ENCODE measurements at regions not wholly inside any gene's neighbourhood (a gene's known extent, or its start where the extent isn't known, plus 50 kb on each side); places are given as distances from the start of the nearest gene placed in this dataset.

GRCh38 chr6:40244699-40245098 is 310.4 kb upstream of the MOCS1 start (continued):
- TF ChIP-seq ZNF18 (CRISPR knock-in tag; IDR thresholded peaks at IDR 0.05; ENCODE audit: insufficient replicate concordance) (no peak), ZNF414 (CRISPR knock-in tag; IDR thresholded peaks at IDR 0.05) (no peak), ZBTB44 (CRISPR knock-in tag; IDR thresholded peaks at IDR 0.05) (no peak), NFE2L1 (CRISPR knock-in tag; IDR thresholded peaks at IDR 0.05; ENCODE audit: borderline replicate concordance) (no peak), ZFAT (CRISPR knock-in tag; conservative IDR thresholded peaks at IDR 0.05) (no peak)
- TF ChIP-seq, protein P1, sequence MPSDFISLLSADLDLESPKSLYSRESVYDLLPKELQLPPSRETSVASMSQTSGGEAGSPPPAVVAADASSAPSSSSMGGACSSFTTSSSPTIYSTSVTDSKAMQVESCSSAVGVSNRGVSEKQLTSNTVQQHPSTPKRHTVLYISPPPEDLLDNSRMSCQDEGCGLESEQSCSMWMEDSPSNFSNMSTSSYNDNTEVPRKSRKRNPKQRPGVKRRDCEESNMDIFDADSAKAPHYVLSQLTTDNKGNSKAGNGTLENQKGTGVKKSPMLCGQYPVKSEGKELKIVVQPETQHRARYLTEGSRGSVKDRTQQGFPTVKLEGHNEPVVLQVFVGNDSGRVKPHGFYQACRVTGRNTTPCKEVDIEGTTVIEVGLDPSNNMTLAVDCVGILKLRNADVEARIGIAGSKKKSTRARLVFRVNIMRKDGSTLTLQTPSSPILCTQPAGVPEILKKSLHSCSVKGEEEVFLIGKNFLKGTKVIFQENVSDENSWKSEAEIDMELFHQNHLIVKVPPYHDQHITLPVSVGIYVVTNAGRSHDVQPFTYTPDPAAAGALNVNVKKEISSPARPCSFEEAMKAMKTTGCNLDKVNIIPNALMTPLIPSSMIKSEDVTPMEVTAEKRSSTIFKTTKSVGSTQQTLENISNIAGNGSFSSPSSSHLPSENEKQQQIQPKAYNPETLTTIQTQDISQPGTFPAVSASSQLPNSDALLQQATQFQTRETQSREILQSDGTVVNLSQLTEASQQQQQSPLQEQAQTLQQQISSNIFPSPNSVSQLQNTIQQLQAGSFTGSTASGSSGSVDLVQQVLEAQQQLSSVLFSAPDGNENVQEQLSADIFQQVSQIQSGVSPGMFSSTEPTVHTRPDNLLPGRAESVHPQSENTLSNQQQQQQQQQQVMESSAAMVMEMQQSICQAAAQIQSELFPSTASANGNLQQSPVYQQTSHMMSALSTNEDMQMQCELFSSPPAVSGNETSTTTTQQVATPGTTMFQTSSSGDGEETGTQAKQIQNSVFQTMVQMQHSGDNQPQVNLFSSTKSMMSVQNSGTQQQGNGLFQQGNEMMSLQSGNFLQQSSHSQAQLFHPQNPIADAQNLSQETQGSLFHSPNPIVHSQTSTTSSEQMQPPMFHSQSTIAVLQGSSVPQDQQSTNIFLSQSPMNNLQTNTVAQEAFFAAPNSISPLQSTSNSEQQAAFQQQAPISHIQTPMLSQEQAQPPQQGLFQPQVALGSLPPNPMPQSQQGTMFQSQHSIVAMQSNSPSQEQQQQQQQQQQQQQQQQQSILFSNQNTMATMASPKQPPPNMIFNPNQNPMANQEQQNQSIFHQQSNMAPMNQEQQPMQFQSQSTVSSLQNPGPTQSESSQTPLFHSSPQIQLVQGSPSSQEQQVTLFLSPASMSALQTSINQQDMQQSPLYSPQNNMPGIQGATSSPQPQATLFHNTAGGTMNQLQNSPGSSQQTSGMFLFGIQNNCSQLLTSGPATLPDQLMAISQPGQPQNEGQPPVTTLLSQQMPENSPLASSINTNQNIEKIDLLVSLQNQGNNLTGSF (CRISPR knock-in tag; IDR thresholded peaks at IDR 0.05): no peak
- TF ChIP-seq, protein P2, sequence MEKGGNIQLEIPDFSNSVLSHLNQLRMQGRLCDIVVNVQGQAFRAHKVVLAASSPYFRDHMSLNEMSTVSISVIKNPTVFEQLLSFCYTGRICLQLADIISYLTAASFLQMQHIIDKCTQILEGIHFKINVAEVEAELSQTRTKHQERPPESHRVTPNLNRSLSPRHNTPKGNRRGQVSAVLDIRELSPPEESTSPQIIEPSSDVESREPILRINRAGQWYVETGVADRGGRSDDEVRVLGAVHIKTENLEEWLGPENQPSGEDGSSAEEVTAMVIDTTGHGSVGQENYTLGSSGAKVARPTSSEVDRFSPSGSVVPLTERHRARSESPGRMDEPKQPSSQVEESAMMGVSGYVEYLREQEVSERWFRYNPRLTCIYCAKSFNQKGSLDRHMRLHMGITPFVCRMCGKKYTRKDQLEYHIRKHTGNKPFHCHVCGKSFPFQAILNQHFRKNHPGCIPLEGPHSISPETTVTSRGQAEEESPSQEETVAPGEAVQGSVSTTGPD (CRISPR knock-in tag; IDR thresholded peaks at IDR 0.05): no peak
